Keratinocyte (primary cell): ENCODE measurements at regions not wholly inside any gene's neighbourhood (a gene's known extent, or its start where the extent isn't known, plus 50 kb on each side); places are given as distances from the start of the nearest gene placed in this dataset.

Experiments used
- DNase-seq: peaks from one replicate; pipeline ENCODE4 v3.0.0-alpha.2; 2011; ENCODE audit warnings: low read depth, missing footprints, low spot score
- FAIRE-seq: peaks from 2 replicates; lab custom pipeline; 2011; peaks lifted over from hg19 to GRCh38; lab: Jason Lieb, UNC
- H2AFZ ChIP-seq: 2 replicates; pipeline ENCODE4 v1.6.0; 2012; ENCODE audit warnings: low read length, control low read depth, inconsistent platforms; ENCODE audit not compliant: control insufficient read depth
- H3K27ac ChIP-seq: 2 replicates; pipeline ENCODE4 v1.5.1; 2011; ENCODE audit warnings: low read length; ENCODE audit not compliant: control insufficient read depth, insufficient read depth
- H3K27me3 ChIP-seq: 3 replicates; pipeline ENCODE4 v1.6.0; 2011; ENCODE audit warnings: low read length; ENCODE audit not compliant: control insufficient read depth, insufficient read depth; ENCODE audit errors: extremely low read depth
- H3K36me3 ChIP-seq, 2 experiments: 2 replicates in 1 of 2; 3 replicates in 1 of 2; pipeline ENCODE4 v1.5.1; 2011; ENCODE audit warnings: low read length in 2 of 2, mild to moderate bottlenecking in 1 of 2; ENCODE audit not compliant: control insufficient read depth in 2 of 2, insufficient read depth in 2 of 2; ENCODE audit errors: extremely low read depth in 1 of 2
- H3K4me1 ChIP-seq: 3 replicates; pipeline ENCODE4 v1.5.1; 2011; ENCODE audit warnings: low read length; ENCODE audit not compliant: control insufficient read depth, insufficient read depth; ENCODE audit errors: extremely low read depth
- H3K4me2 ChIP-seq: 3 replicates; pipeline ENCODE4 v1.6.0; 2011; ENCODE audit warnings: low read depth, low read length; ENCODE audit not compliant: control insufficient read depth, insufficient read depth; ENCODE audit errors: extremely low read depth
- H3K4me3 ChIP-seq, 3 experiments: fragments of 200-600 bp in 1 of 3; sonication (generic) in 1 of 3; 2 replicates in 2 of 3; 3 replicates in 1 of 3; pipeline ENCODE4 v1.5.1; 2011 to 2016; ENCODE audit warnings: low read length in 3 of 3, mild to moderate bottlenecking in 3 of 3, control low read depth in 2 of 3, inconsistent platforms in 1 of 3, low read depth in 1 of 3, mixed read lengths in 1 of 3, mixed run types in 1 of 3, moderate library complexity in 1 of 3; ENCODE audit not compliant: control insufficient read depth in 2 of 3, insufficient read depth in 2 of 3; ENCODE audit errors: extremely low read depth in 1 of 3
- H3K79me2 ChIP-seq: 2 replicates; pipeline ENCODE4 v1.6.0; 2012; ENCODE audit warnings: low read length; ENCODE audit not compliant: control insufficient read depth, insufficient read depth
- H3K9ac ChIP-seq: 3 replicates; pipeline ENCODE4 v1.6.0; 2011; ENCODE audit warnings: low read length; ENCODE audit not compliant: control insufficient read depth, insufficient read depth; ENCODE audit errors: extremely low read depth
- H3K9me1 ChIP-seq: 3 replicates; pipeline ENCODE4 v1.6.0; 2011; ENCODE audit warnings: low read length; ENCODE audit not compliant: control insufficient read depth, insufficient read depth; ENCODE audit errors: extremely low read depth
- H3K9me3 ChIP-seq: 2 replicates; pipeline ENCODE4 v1.5.1; 2012; ENCODE audit warnings: low read depth, low read length; ENCODE audit not compliant: control insufficient read depth
- H4K20me1 ChIP-seq: 3 replicates; pipeline ENCODE4 v1.6.0; 2011; ENCODE audit warnings: low read length; ENCODE audit not compliant: control insufficient read depth, insufficient read depth; ENCODE audit errors: extremely low read depth
- EZH2 ChIP-seq: IDR thresholded peaks from one replicate; pipeline ENCODE4 v1.6.1; 2012; ENCODE audit warnings: inconsistent platforms, mild to moderate bottlenecking, low read length, moderate library complexity
- dilution Hi-C: fragments of 300-500 bp; cut with MboI; formaldehyde crosslinking; loops from one replicate; pipeline ENCODE4 v1.7.0; 2020; ENCODE audit warnings: low sequenced_read_pairs; ENCODE audit not compliant: extremely low pct_ligation_motif_present
- TF ChIP-seq, protein P1 (sequence below), 3 experiments: IDR thresholded peaks in 1 of 3; conservative IDR thresholded peaks in 1 of 3; optimal IDR thresholded peaks in 1 of 3; 2 replicates in 2 of 3; 3 replicates in 1 of 3; pipeline versions ENCODE3 to v1.5.1; 2011; ENCODE audit warnings: low read length in 3 of 3, mild to moderate bottlenecking in 3 of 3, moderate library complexity in 2 of 3, control low read depth in 1 of 3, inconsistent platforms in 1 of 3; ENCODE audit not compliant: insufficient read depth in 2 of 3; ENCODE audit errors: extremely low read depth in 1 of 3

GRCh38 chr11:80635178-80635577 lies 1194.3 kb upstream of the TENM4 start:
- no peak for FAIRE-seq
- no peak for TF ChIP-seq EZH2
- TF ChIP-seq, protein P1, sequence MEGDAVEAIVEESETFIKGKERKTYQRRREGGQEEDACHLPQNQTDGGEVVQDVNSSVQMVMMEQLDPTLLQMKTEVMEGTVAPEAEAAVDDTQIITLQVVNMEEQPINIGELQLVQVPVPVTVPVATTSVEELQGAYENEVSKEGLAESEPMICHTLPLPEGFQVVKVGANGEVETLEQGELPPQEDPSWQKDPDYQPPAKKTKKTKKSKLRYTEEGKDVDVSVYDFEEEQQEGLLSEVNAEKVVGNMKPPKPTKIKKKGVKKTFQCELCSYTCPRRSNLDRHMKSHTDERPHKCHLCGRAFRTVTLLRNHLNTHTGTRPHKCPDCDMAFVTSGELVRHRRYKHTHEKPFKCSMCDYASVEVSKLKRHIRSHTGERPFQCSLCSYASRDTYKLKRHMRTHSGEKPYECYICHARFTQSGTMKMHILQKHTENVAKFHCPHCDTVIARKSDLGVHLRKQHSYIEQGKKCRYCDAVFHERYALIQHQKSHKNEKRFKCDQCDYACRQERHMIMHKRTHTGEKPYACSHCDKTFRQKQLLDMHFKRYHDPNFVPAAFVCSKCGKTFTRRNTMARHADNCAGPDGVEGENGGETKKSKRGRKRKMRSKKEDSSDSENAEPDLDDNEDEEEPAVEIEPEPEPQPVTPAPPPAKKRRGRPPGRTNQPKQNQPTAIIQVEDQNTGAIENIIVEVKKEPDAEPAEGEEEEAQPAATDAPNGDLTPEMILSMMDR (optimal IDR thresholded peaks at IDR 0.05 in 1 of 3, IDR thresholded peaks at IDR 0.05 in 1 of 3, conservative IDR thresholded peaks at IDR 0.05 in 1 of 3; ENCODE audit: extremely low read depth in 1 of 3, insufficient read depth in 2 of 3, low read length in 3 of 3): no peak

DNA sequence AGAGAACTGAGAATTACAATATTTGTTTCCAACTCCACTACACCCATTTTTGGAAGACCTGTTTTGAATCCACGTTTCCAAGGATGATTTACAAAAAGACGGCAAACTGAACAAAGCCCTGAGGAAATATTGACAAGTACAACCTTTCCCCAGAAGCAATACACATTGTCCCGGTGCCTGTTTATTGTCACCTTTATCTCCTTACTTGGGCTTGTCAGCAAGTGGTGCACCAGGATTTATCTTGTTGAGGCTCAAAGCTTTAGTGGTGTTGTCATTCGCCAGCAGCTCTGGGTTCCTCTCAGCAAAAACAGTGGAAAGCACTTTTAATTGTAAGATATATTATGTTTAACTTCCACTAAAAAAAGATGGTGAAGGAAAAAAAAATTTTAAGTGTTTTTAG lies 1191.9 kb upstream of the TENM4 start:
- no peak overlapping the region for H3K4me3 ChIP-seq
- H3K79me2 ChIP-seq: no peaks in the 10 kb centered on the region
- no peaks in the 10 kb centered on the region for H3K9me3 ChIP-seq
- H3K27ac ChIP-seq: no peak overlapping the region
- no peaks in the 10 kb centered on the region for H3K36me3 ChIP-seq
- H2AFZ ChIP-seq: no peak overlapping the region
- H4K20me1 ChIP-seq: no peaks in the 10 kb centered on the region
- no peak for DNase-seq
- H3K27me3 ChIP-seq: no peaks in the 10 kb centered on the region
- no peak overlapping the region for H3K4me2 ChIP-seq
- no peak for FAIRE-seq
- H3K9me1 ChIP-seq: no peaks in the 10 kb centered on the region
- no peak overlapping the region for H3K9ac ChIP-seq
- H3K4me1 ChIP-seq: no peaks in the 10 kb centered on the region
- dilution Hi-C loops: no loop called here
- TF ChIP-seq, protein P1 (optimal IDR thresholded peaks at IDR 0.05 in 1 of 3, IDR thresholded peaks at IDR 0.05 in 1 of 3, conservative IDR thresholded peaks at IDR 0.05 in 1 of 3; ENCODE audit: extremely low read depth in 1 of 3, insufficient read depth in 2 of 3, low read length in 3 of 3): no peak
- TF ChIP-seq EZH2: no peak

More at GRCh38 chr11:80635178-80635577, 1194.3 kb upstream of the TENM4 start:
- DNase-seq: no peak
- Histone ChIP-seq H3K79me2 (no peaks in the 10 kb centered on the region), H3K27ac (no peak overlapping the region), H3K4me2 (no peak overlapping the region), H3K9me3 (no peaks in the 10 kb centered on the region), H3K36me3 (no peaks in the 10 kb centered on the region), H4K20me1 (no peaks in the 10 kb centered on the region), H3K9me1 (no peaks in the 10 kb centered on the region), H3K27me3 (no peaks in the 10 kb centered on the region), H3K4me3 (no peak overlapping the region), H3K4me1 (peaks cover 14% of the 10 kb centered on the region), H3K9ac (no peak overlapping the region), H2AFZ (no peak overlapping the region)
- dilution Hi-C loops: no loop called here
